RWPE1 (cell line): ENCODE measurements at regions not wholly inside any gene's neighbourhood (a gene's known extent, or its start where the extent isn't known, plus 50 kb on each side); places are given as distances from the start of the nearest gene placed in this dataset.
A peak's percentile ranks its signal among the peaks of the same experiment; 100 is the strongest.

ENCODE experiments used
- CTCF ChIA-PET: fragments of 350-600 bp; sonication (Branson Sonifier 250); formaldehyde crosslinking; extraction: SDS; loops from one replicate; lab custom pipeline; 2021; lab: Yijun Ruan, JAX
- POLR2A ChIA-PET: fragments of 400-600 bp; formaldehyde crosslinking; extraction: SDS; loops from one replicate; lab custom pipeline; 2020; ENCODE audit warnings: antibody characterized with exemption; ENCODE audit not compliant: low non-redundant PET; lab: Yijun Ruan, JAX
- DNase-seq: peaks from one replicate; pipeline ENCODE4 v3.0.0; 2012; ENCODE audit warnings: low spot score
- H3K27ac ChIP-seq: fragments of 450-650 bp; 2 replicates; pipeline ENCODE4 v1.5.1; 2017
- CTCF ChIP-seq: fragments of 450-650 bp; conservative IDR thresholded peaks from 2 replicates; pipeline ENCODE4 v1.5.1; 2017; ENCODE audit warnings: low read depth, mild to moderate bottlenecking

- ChIA-PET CTCF (interaction anchor here (0.6 kb wide), 1 partner anchor 22 kb away, joined by 4 read pairs; no protein-coding TSS in a partner anchor), POLR2A (no interaction called here)
- DNase-seq: peak; percentile 85
- peak overlapping the region; percentile 74; the same call in 1 of the 2 replicates for H3K27ac ChIP-seq
- no peak for TF ChIP-seq CTCF
Observed at GRCh38 chr13:106104281-106104901, 431.1 kb downstream of the EFNB2 start.

- ChIA-PET CTCF (no interaction called here), POLR2A (no interaction called here)
- DNase-seq: peak; percentile 44
- TF ChIP-seq CTCF: no peak
- H3K27ac ChIP-seq: peak overlapping the region; percentile 74
Observed at GRCh38 chr13:106103779-106104178, 431.7 kb downstream of the EFNB2 start.

GRCh38 chr13:106102786-106103185 lies 432.7 kb downstream of the EFNB2 start:
- DNase-seq: no peak
- no peak for TF ChIP-seq CTCF
- ChIA-PET CTCF (no interaction called here), POLR2A (no interaction called here)
- no peak overlapping the region for H3K27ac ChIP-seq

- ChIA-PET CTCF (no interaction called here), POLR2A (no interaction called here)
- no peak overlapping the region for H3K27ac ChIP-seq
Observed at GRCh38 chr13:106101201-106101600, 434.3 kb downstream of the EFNB2 start.

GRCh38 chr13:106100171-106100919 lies 435.1 kb downstream of the EFNB2 start:
- no peak for TF ChIP-seq CTCF
- DNase-seq: no peak
- H3K27ac ChIP-seq: peak overlapping the region; percentile 59
- CTCF ChIA-PET: no interaction called here
- POLR2A ChIA-PET: no interaction called here

More at GRCh38 chr13:106101201-106101600, 434.3 kb downstream of the EFNB2 start:
- no peak for TF ChIP-seq CTCF
- no peak for DNase-seq

GRCh38 chr13:106099765-106100164 lies 435.7 kb downstream of the EFNB2 start:
- no peak for TF ChIP-seq CTCF
- DNase-seq: no peak
- CTCF ChIA-PET: no interaction called here
- peak overlapping the region; percentile 59 for H3K27ac ChIP-seq
- POLR2A ChIA-PET: no interaction called here
